NCI-H524 treated with DMSO at 0.1 percent for 48 hours (cell line): ENCODE measurements at regions not wholly inside any gene's neighbourhood (a gene's known extent, or its start where the extent isn't known, plus 50 kb on each side); places are given as distances from the start of the nearest gene placed in this dataset.
A peak's percentile ranks its signal among the peaks of the same experiment; 100 is the strongest.

Experiments used
- DNase-seq: peaks from one replicate; lab custom pipeline; 2025; lab: John Stamatoyannopoulos, UW

- DNase-seq, result no peak
Measured at GRCh38 chr5:133686566-133686965, 74.2 kb upstream of the FSTL4 start.

- no peak for DNase-seq
Measured at GRCh38 chr5:133685402-133686018, 73.2 kb upstream of the FSTL4 start.

- DNase-seq, result no peak
Measured at GRCh38 chr5:133683646-133684596, 71.6 kb upstream of the FSTL4 start.

- DNase-seq, result no peak
Measured at GRCh38 chr5:133682451-133682850, 70.1 kb upstream of the FSTL4 start.

- DNase-seq, result no peak
Measured at GRCh38 chr5:133681896-133682295, 69.6 kb upstream of the FSTL4 start.

GRCh38 chr5:133680830-133681565, 68.7 kb upstream of the FSTL4 start:
- peak; percentile 29 for DNase-seq

- DNase-seq, result no peak
Measured at GRCh38 chr5:133679534-133679933, 67.2 kb upstream of the FSTL4 start.

GRCh38 chr5:133675376-133676154, 63.2 kb upstream of the FSTL4 start:
- DNase-seq, result no peak

GRCh38 chr5:133670336-133670735, 58.0 kb upstream of the FSTL4 start:
- DNase-seq, result no peak

GRCh38 chr5:133669472-133669871, 57.1 kb upstream of the FSTL4 start:
- DNase-seq, result no peak

GRCh38 chr5:133668458-133668857, 56.1 kb upstream of the FSTL4 start:
- DNase-seq, result no peak

- no peak for DNase-seq
Measured at GRCh38 chr5:133667217-133667616, 54.9 kb upstream of the FSTL4 start.

GRCh38 chr5:133665571-133665970, 53.2 kb upstream of the FSTL4 start:
- DNase-seq, result no peak

GRCh38 chr5:133664422-133664821, 52.1 kb upstream of the FSTL4 start:
- DNase-seq, result no peak

GRCh38 chr5:133663397-133664054, 51.2 kb upstream of the FSTL4 start:
- no peak for DNase-seq

GRCh38 chr5:133662578-133662977, 50.2 kb upstream of the FSTL4 start:
- no peak for DNase-seq
